HL-60/S4 treated with retinoic acid at 250 ng/mL for 4 days and 3 days (cell line): ENCODE measurements at regions not wholly inside any gene's neighbourhood (a gene's known extent, or its start where the extent isn't known, plus 50 kb on each side); places are given as distances from the start of the nearest gene placed in this dataset.
"Not testable (repeated sequence)": the region's sequence is repeated elsewhere in the genome, so short reads cannot be mapped to it uniquely, and the experiment has no call there.

ENCODE experiments used
- in situ Hi-C: fragments of 300-500 bp; cut with MboI; formaldehyde crosslinking; loops from 2 replicates; pipeline ENCODE4 v1.7.0; 2022; ENCODE audit warnings: low sequenced_read_pairs

- in situ Hi-C loops = no loop called here
Measured at GRCh38 chr1:38672692-38673091, 186.9 kb downstream of the RRAGC start.

GRCh38 chr1:38671221-38671620 lies 188.4 kb downstream of the RRAGC start:
- in situ Hi-C loops = no loop called here

- in situ Hi-C loops = no loop called here
Measured at GRCh38 chr1:38670544-38671122, 188.9 kb downstream of the RRAGC start.

GRCh38 chr1:38667626-38668025 lies 191.9 kb downstream of the RRAGC start:
- in situ Hi-C loops = no loop called here

- in situ Hi-C loops = no loop called here
Measured at GRCh38 chr1:38662126-38662525, 197.4 kb downstream of the RRAGC start.

- in situ Hi-C loops = no loop called here
Measured at GRCh38 chr1:38658883-38659282, 200.7 kb downstream of the RRAGC start.

- in situ Hi-C loops = no loop called here
Measured at GRCh38 chr1:38657873-38658272, 201.7 kb downstream of the RRAGC start.

- in situ Hi-C loops = no loop called here
Measured at GRCh38 chr1:38657207-38657840, 202.2 kb downstream of the RRAGC start.

- in situ Hi-C loops = no loop called here
Measured at GRCh38 chr1:38656726-38657125, 202.8 kb downstream of the RRAGC start.

GRCh38 chr1:38652217-38652616 lies 207.4 kb downstream of the RRAGC start:
- in situ Hi-C loops = no loop called here

- in situ Hi-C loops = no loop called here
Measured at GRCh38 chr1:38651669-38652068, 207.9 kb downstream of the RRAGC start.

GRCh38 chr1:38648417-38648816 lies 211.2 kb downstream of the RRAGC start:
- in situ Hi-C loops = no loop called here

- in situ Hi-C loops = not testable (repeated sequence)
Measured at GRCh38 chr1:38647341-38647740, 212.2 kb downstream of the RRAGC start.

GRCh38 chr1:38644092-38644491 lies 215.5 kb downstream of the RRAGC start:
- in situ Hi-C loops = no loop called here

- in situ Hi-C loops = no loop called here
Measured at GRCh38 chr1:38641661-38642060, 217.9 kb downstream of the RRAGC start.

GRCh38 chr1:38640371-38640770 lies 219.2 kb downstream of the RRAGC start:
- in situ Hi-C loops = no loop called here

GRCh38 chr1:38628241-38628640 lies 231.3 kb downstream of the RRAGC start:
- in situ Hi-C loops = no loop called here

GRCh38 chr1:38625939-38626338 lies 233.6 kb downstream of the RRAGC start:
- in situ Hi-C loops = no loop called here

GRCh38 chr1:38624336-38625039 lies 235.1 kb downstream of the RRAGC start:
- in situ Hi-C loops = no loop called here

GRCh38 chr1:38623529-38623928 lies 236.0 kb downstream of the RRAGC start:
- in situ Hi-C loops = no loop called here

- in situ Hi-C loops = no loop called here
Measured at GRCh38 chr1:38622197-38622596, 237.4 kb downstream of the RRAGC start.

GRCh38 chr1:38616846-38617245 lies 242.7 kb downstream of the RRAGC start:
- in situ Hi-C loops = no loop called here
